ENCODE measurements at regions not wholly inside any gene's neighbourhood (a gene's known extent, or its start where the extent isn't known, plus 50 kb on each side); places are given as distances from the start of the nearest gene placed in this dataset.

DNA sequence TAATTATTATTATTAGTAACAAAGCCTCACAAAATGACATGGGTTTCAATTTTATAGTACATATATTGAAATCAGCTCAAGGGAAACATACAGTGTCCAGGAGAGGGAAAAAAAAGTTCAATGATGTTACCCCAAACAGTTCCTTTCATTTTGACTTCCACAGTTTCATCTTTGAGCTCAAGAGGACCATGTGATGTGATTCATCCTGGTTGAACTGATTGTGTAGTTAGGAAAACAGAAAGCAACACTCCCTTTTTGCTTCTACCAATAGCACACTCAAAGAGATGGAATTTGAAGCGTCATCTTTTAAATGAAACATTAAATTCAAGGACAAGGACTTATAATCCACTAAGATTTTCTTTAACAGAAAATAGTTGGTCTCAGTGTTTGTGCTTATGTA, 461.0 kb downstream of the FOXG1 start:
- no peak for FAIRE-seq
- Histone ChIP-seq H3K36me3 (ENCODE audit: control insufficient read depth, insufficient read depth, low read length) (no peaks in the 10 kb centered on the region), H3K27me3 (ENCODE audit: control insufficient read depth, insufficient read depth, low read length) (no peaks in the 10 kb centered on the region), H3K4me3 (ENCODE audit: low read depth, low read length) (no peak overlapping the region)
- TF ChIP-seq, protein P1, sequence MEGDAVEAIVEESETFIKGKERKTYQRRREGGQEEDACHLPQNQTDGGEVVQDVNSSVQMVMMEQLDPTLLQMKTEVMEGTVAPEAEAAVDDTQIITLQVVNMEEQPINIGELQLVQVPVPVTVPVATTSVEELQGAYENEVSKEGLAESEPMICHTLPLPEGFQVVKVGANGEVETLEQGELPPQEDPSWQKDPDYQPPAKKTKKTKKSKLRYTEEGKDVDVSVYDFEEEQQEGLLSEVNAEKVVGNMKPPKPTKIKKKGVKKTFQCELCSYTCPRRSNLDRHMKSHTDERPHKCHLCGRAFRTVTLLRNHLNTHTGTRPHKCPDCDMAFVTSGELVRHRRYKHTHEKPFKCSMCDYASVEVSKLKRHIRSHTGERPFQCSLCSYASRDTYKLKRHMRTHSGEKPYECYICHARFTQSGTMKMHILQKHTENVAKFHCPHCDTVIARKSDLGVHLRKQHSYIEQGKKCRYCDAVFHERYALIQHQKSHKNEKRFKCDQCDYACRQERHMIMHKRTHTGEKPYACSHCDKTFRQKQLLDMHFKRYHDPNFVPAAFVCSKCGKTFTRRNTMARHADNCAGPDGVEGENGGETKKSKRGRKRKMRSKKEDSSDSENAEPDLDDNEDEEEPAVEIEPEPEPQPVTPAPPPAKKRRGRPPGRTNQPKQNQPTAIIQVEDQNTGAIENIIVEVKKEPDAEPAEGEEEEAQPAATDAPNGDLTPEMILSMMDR (IDR thresholded peaks at IDR 0.05; ENCODE audit: insufficient read depth, low read length, severe bottlenecking): no peak
- DNase-seq (ENCODE audit: low read depth): peak; percentile 44

GRCh38 chr14:29232153-29232552, 465.6 kb downstream of the FOXG1 start:
- TF ChIP-seq, protein P1 (IDR thresholded peaks at IDR 0.05; ENCODE audit: insufficient read depth, low read length, severe bottlenecking): no peak
- FAIRE-seq (no peak), DNase-seq (ENCODE audit: low read depth) (no peak)
- Histone ChIP-seq H3K27me3 (ENCODE audit: control insufficient read depth, insufficient read depth, low read length) (no peaks in the 10 kb centered on the region), H3K36me3 (ENCODE audit: control insufficient read depth, insufficient read depth, low read length) (no peaks in the 10 kb centered on the region), H3K4me3 (ENCODE audit: low read depth, low read length) (no peak overlapping the region)

DNA sequence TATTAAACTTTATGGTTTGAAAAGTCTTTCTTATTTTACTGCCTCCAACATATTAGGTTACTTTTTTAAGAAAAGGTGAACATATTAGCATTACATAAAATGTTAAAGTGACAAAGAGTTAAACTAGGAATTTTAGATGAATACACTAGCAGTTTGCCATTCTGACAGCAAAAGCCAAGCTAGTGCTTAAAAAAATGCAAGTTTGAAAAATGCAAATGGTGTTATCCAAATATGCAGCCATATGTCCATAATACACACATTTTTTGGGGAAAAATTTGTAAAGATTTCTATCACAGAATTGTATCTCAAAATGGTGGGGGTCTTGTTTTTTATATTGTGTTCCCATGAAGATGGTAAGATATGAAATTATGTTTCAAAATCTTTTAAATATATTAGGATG, 466.1 kb downstream of the FOXG1 start:
- DNase-seq (ENCODE audit: low read depth) (no peak), FAIRE-seq (no peak)
- TF ChIP-seq, protein P1 (IDR thresholded peaks at IDR 0.05; ENCODE audit: insufficient read depth, low read length, severe bottlenecking): no peak
- Histone ChIP-seq H3K27me3 (ENCODE audit: control insufficient read depth, insufficient read depth, low read length) (no peaks in the 10 kb centered on the region), H3K4me3 (ENCODE audit: low read depth, low read length) (no peak overlapping the region), H3K36me3 (ENCODE audit: control insufficient read depth, insufficient read depth, low read length) (no peaks in the 10 kb centered on the region)

DNA sequence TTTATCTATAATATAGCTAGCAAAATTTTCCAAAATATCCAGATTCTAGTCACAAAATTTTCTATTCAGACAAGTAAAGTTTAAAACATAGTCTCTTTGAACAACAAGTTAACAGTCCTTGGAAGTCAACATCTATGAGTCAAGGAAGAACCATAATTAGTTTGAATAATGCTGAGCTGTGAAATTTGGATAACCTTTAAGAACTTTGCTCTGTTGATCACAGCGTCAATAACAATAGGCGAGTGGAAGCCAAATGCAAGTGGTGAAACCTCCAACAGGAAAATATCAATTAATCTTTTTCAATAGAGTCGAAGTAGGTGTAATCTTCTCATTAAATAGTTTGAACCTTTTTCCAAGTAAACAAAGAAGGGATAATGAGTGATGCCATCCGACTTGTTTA, 466.6 kb downstream of the FOXG1 start:
- TF ChIP-seq, protein P1 (IDR thresholded peaks at IDR 0.05; ENCODE audit: insufficient read depth, low read length, severe bottlenecking): no peak
- H3K27me3 ChIP-seq (ENCODE audit: control insufficient read depth, insufficient read depth, low read length): no peaks in the 10 kb centered on the region
- no peak for DNase-seq (ENCODE audit: low read depth)
- no peak overlapping the region for H3K4me3 ChIP-seq (ENCODE audit: low read depth, low read length)
- FAIRE-seq: no peak
- H3K36me3 ChIP-seq (ENCODE audit: control insufficient read depth, insufficient read depth, low read length): no peaks in the 10 kb centered on the region

DNA sequence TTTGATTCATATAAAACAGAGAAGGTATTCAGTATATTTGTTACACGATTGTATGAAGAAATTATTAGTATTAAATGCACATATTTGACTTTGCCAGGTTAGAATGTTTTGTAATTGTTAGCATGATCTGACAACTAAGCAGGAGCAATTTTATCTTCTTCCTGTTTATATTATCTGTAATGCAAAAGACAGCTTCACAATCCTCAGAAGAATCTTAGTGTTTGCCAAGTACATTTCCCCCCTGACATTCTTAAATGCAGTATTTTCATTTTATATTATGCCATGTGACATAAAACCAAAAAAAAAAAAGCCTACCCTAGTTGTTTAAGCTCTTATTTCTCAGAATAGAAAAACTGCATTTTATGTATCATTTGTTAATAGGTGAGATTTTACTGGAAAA, 469.4 kb downstream of the FOXG1 start:
- FAIRE-seq (no peak), DNase-seq (ENCODE audit: low read depth) (no peak)
- no peak overlapping the region for H3K4me3 ChIP-seq (ENCODE audit: low read depth, low read length)
- no peaks in the 10 kb centered on the region for H3K27me3 ChIP-seq (ENCODE audit: control insufficient read depth, insufficient read depth, low read length)
- no peaks in the 10 kb centered on the region for H3K36me3 ChIP-seq (ENCODE audit: control insufficient read depth, insufficient read depth, low read length)
- TF ChIP-seq, protein P1 (IDR thresholded peaks at IDR 0.05; ENCODE audit: insufficient read depth, low read length, severe bottlenecking): no peak

GRCh38 chr14:29236401-29236800, 469.8 kb downstream of the FOXG1 start:
- TF ChIP-seq, protein P1 (IDR thresholded peaks at IDR 0.05; ENCODE audit: insufficient read depth, low read length, severe bottlenecking): no peak
- no peaks in the 10 kb centered on the region for H3K36me3 ChIP-seq (ENCODE audit: control insufficient read depth, insufficient read depth, low read length)
- no peak for DNase-seq (ENCODE audit: low read depth)
- FAIRE-seq: no peak
- no peaks in the 10 kb centered on the region for H3K27me3 ChIP-seq (ENCODE audit: control insufficient read depth, insufficient read depth, low read length)
- no peak overlapping the region for H3K4me3 ChIP-seq (ENCODE audit: low read depth, low read length)
